ENCODE measurements at regions not wholly inside any gene's neighbourhood (a gene's known extent, or its start where the extent isn't known, plus 50 kb on each side); places are given as distances from the start of the nearest gene placed in this dataset.

GRCh38 chr11:112606656-112607055, 346.0 kb upstream of the PLET1 start:
- no peak for TF ChIP-seq CTCF (IDR thresholded peaks at IDR 0.05; ENCODE audit: low read depth, low read length)
- TF ChIP-seq EZH2phosphoT487 (IDR thresholded peaks at IDR 0.05; ENCODE audit: low read depth): no peak

Data from OCI-LY3 (cell line).